HG02981 (cell line): ENCODE measurements at regions not wholly inside any gene's neighbourhood (a gene's known extent, or its start where the extent isn't known, plus 50 kb on each side); places are given as distances from the start of the nearest gene placed in this dataset.

Source experiments
- ATAC-seq: cut with Tn5 transposase; IDR thresholded peaks from one replicate; pipeline ENCODE4 v1.9.1; 2021; ENCODE audit warnings: mild to moderate bottlenecking, moderate library complexity; ENCODE audit not compliant: unreplicated experiment

GRCh38 chr1:98084188-98084587, 163.4 kb upstream of the DPYD start:
- no peak for ATAC-seq

GRCh38 chr1:98081944-98082343, 161.1 kb upstream of the DPYD start:
- ATAC-seq: no peak

- no peak for ATAC-seq
These were observed 157.8 kb upstream of the DPYD start for GRCh38 chr1:98078596-98078995.

GRCh38 chr1:98077691-98078090, 156.9 kb upstream of the DPYD start:
- ATAC-seq: no peak

GRCh38 chr1:98075626-98076025, 154.8 kb upstream of the DPYD start:
- no peak for ATAC-seq

- no peak for ATAC-seq
These were observed 153.0 kb upstream of the DPYD start for GRCh38 chr1:98073823-98074222.

- no peak for ATAC-seq
These were observed 152.3 kb upstream of the DPYD start for GRCh38 chr1:98073106-98073505.

- ATAC-seq: no peak
These were observed 151.2 kb upstream of the DPYD start for GRCh38 chr1:98072047-98072446.

GRCh38 chr1:98068016-98068415, 147.2 kb upstream of the DPYD start:
- ATAC-seq: no peak

GRCh38 chr1:98066911-98067310, 146.1 kb upstream of the DPYD start:
- ATAC-seq: no peak

GRCh38 chr1:98059620-98060019, 138.8 kb upstream of the DPYD start:
- ATAC-seq: no peak

GRCh38 chr1:98058676-98059075, 137.8 kb upstream of the DPYD start:
- ATAC-seq: no peak

GRCh38 chr1:98057236-98057910, 136.5 kb upstream of the DPYD start:
- no peak for ATAC-seq

GRCh38 chr1:98056781-98057180, 135.9 kb upstream of the DPYD start:
- no peak for ATAC-seq

- no peak for ATAC-seq
These were observed 134.6 kb upstream of the DPYD start for GRCh38 chr1:98055457-98055856.

- ATAC-seq: no peak
These were observed 134.0 kb upstream of the DPYD start for GRCh38 chr1:98054786-98055185.

GRCh38 chr1:98054367-98054701, 133.5 kb upstream of the DPYD start:
- no peak for ATAC-seq

GRCh38 chr1:98053471-98054366, 132.9 kb upstream of the DPYD start:
- ATAC-seq: peak; percentile 93

- no peak for ATAC-seq
These were observed 130.3 kb upstream of the DPYD start for GRCh38 chr1:98051065-98051675.

- ATAC-seq: no peak
These were observed 128.7 kb upstream of the DPYD start for GRCh38 chr1:98049370-98050135.

GRCh38 chr1:98048751-98049325, 128.0 kb upstream of the DPYD start:
- no peak for ATAC-seq
